HG02763 (cell line): ENCODE measurements at regions not wholly inside any gene's neighbourhood (a gene's known extent, or its start where the extent isn't known, plus 50 kb on each side); places are given as distances from the start of the nearest gene placed in this dataset.

Experiments
- ATAC-seq: cut with Tn5 transposase; IDR thresholded peaks from one replicate; pipeline ENCODE4 v1.9.1; 2021; ENCODE audit warnings: mild to moderate bottlenecking, moderate library complexity; ENCODE audit not compliant: unreplicated experiment

DNA sequence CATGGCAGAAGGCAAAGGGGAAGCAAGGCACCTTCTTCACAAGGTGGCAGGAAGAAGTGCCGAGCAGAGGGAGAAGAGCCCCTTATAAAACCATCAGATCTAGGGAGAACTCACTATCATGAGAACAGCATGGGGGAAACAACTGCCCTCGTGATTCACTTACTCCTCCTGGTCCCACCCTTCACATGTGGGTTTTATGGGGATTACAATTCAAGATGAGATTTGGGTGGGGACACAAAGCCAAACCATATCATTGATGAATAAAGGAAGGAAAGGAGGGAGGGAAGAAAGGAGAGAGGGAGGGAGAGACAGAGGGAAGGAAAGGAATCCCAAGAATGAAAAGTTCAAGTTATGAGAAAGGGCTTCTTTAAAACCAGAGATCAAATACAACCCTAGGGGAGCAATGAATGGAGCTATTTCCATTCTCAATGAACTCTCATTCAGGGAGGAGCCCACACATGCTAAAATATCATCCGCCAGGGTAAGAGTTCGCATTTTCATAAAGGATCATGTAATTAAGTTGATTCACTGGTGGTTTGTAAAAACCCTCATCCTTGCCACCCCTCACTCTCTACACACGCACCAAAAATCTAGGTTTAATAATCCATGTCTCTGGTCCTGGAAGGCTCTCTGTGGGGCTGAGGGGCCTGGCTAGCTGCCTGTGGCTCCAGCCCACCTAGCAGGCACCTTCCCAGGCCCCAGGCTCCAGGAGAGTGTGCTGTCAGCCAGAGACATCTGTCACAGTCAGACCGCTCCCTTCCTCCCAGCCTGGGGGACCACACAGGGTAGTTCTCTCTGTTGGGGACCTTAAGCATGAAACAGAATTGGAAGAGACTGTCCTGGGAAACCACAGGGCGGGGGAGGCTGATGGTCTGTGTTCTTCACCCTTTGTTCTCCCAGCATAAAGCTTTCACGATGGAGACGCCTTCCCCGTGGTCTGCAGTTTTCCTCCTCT is 94.0 kb downstream of the CCDC185 start:
- ATAC-seq: no peak

DNA sequence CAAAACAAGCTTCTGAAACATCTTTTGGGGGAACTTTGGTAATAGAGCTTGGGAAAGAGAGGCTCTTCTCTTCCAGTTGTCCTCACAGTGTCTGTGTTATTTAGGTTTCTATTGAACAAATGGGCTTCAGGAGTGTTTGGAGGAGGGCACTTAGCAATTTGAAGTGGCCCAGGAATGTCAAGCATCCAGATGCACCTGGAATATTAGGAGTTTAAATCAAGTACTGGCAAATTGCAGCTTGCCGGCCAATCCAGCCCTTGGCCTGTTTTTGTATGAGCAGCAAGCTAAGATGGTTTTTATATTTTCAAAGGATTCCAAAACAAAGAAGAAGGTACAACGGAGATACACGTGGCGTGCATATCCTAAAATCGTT is 94.7 kb downstream of the CCDC185 start:
- no peak for ATAC-seq

DNA sequence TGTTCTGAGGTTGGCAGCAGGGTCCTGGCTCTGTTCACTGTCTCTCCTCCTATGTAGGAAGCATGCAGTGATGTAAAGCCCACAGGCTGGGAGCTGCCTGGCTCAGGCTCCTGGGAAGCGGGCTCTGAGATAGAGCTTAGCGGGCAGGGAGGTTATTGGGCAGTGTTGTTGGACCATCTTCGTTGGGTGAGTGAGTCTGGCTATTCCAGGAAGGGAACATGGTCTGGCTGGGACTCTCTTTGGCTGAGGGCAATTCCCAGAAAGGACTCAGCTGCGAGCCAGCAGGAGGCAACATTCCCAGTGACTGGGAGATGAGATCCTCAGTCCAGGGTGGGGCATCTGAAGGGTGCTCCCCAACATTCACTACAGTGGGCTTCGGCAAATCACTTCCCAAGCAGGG is 96.2 kb downstream of the CCDC185 start:
- no peak for ATAC-seq

DNA sequence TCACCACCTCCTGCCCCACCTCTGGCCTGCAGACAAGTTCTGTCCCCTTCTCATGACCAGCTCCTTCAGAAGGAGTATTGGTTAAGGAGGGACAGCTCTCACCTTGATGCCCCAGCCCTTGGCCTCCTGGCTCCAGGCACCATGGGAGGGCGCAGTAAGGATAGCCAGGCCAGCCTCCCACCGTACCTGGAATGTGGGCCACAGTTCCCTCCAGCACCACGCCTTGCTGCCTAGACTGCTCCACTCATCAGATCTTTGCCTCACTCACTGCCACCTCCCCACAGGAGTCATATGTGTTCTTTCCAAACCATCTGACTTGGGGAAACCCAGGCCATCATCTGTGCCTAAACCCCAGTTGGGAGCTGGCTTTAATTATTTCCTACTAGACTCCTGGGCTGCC is 97.0 kb downstream of the CCDC185 start:
- ATAC-seq: no peak
